OCI-LY1 (cell line): ENCODE measurements at regions not wholly inside any gene's neighbourhood (a gene's known extent, or its start where the extent isn't known, plus 50 kb on each side); places are given as distances from the start of the nearest gene placed in this dataset.

Source experiments
- H2AFZ ChIP-seq: fragments of 200-600 bp; sonication (generic), shearing (Covaris generic); 2 replicates; pipeline ENCODE4 v1.6.0; 2014; ENCODE audit warnings: antibody characterized with exemption, mild to moderate bottlenecking, low read length
- H3F3A ChIP-seq: fragments of 200-600 bp; sonication (generic), shearing (Covaris generic); 2 replicates; pipeline ENCODE4 v1.6.0; 2014; ENCODE audit warnings: mild to moderate bottlenecking, antibody characterized with exemption, low read length, moderate library complexity; ENCODE audit not compliant: insufficient read depth
- H3K27ac ChIP-seq: fragments of 200-600 bp; sonication (generic); 2 replicates; pipeline ENCODE4 v1.5.1; 2014; ENCODE audit warnings: low read length, mixed run types, mild to moderate bottlenecking, low read depth; ENCODE audit not compliant: poor library complexity, severe bottlenecking
- H3K27me3 ChIP-seq: fragments of 200-600 bp; sonication (generic); 2 replicates; pipeline ENCODE4 v1.6.0; 2014; ENCODE audit warnings: antibody characterized with exemption, mild to moderate bottlenecking, low read length, moderate library complexity; ENCODE audit not compliant: insufficient read depth
- H3K36me3 ChIP-seq: fragments of 200-600 bp; sonication (generic); 2 replicates; pipeline ENCODE4 v1.6.1; 2014; ENCODE audit warnings: mild to moderate bottlenecking, antibody characterized with exemption, low read length, moderate library complexity, mixed read lengths; ENCODE audit not compliant: insufficient read depth
- H3K4me1 ChIP-seq: fragments of 200-600 bp; sonication (generic); 2 replicates; pipeline ENCODE4 v1.5.1; 2014; ENCODE audit warnings: mild to moderate bottlenecking, low read length, moderate library complexity; ENCODE audit not compliant: insufficient read depth, severe bottlenecking
- H3K4me2 ChIP-seq: fragments of 200-600 bp; sonication (generic), shearing (Covaris generic); 2 replicates; pipeline ENCODE4 v1.6.1; 2014; ENCODE audit warnings: low read length
- H3K4me3 ChIP-seq: fragments of 200-600 bp; sonication (generic); 2 replicates; pipeline ENCODE4 v1.5.1; 2014; ENCODE audit warnings: low read length, low read depth, mild to moderate bottlenecking, mixed read lengths; ENCODE audit not compliant: poor library complexity, severe bottlenecking
- H3K79me2 ChIP-seq: fragments of 200-600 bp; shearing (Covaris generic); 2 replicates; pipeline ENCODE4 v1.6.1; 2016; ENCODE audit warnings: mixed run types, low read length, mixed read lengths; ENCODE audit not compliant: insufficient read depth
- H3K9ac ChIP-seq: fragments of 200-600 bp; sonication (generic), shearing (Covaris generic); 2 replicates; pipeline ENCODE4 v1.6.1; 2014; ENCODE audit warnings: mild to moderate bottlenecking, low read length, mixed read lengths
- H3K9me2 ChIP-seq: fragments of 200-600 bp; sonication (generic), shearing (Covaris generic); 2 replicates; pipeline ENCODE4 v1.6.1; 2014; ENCODE audit warnings: low read depth, mild to moderate bottlenecking, low read length, mixed read lengths
- H3K9me3 ChIP-seq: fragments of 200-600 bp; shearing (Covaris generic); 2 replicates; pipeline ENCODE4 v1.6.1; 2014; ENCODE audit warnings: low read length, mixed read lengths
- H4K20me1 ChIP-seq: fragments of 200-600 bp; sonication (generic), shearing (Covaris generic); 2 replicates; pipeline ENCODE4 v1.6.0; 2016; ENCODE audit warnings: mild to moderate bottlenecking, low read length; ENCODE audit not compliant: insufficient read depth
- EZH2 ChIP-seq: fragments of 200-600 bp; sonication (generic), shearing (Covaris generic); IDR thresholded peaks from 2 replicates; pipeline ENCODE4 v1.8.0; 2017; ENCODE audit warnings: borderline replicate concordance, mixed run types, mild to moderate bottlenecking, antibody characterized with exemption, low read length, moderate library complexity, mixed read lengths
- TF ChIP-seq, protein P1 (sequence below): fragments of 200-600 bp; sonication (generic), shearing (Covaris generic); IDR thresholded peaks from 2 replicates; pipeline ENCODE4 v1.5.1; 2017; ENCODE audit warnings: mild to moderate bottlenecking, antibody characterized with exemption, low read length, moderate library complexity, mixed read lengths

DNA sequence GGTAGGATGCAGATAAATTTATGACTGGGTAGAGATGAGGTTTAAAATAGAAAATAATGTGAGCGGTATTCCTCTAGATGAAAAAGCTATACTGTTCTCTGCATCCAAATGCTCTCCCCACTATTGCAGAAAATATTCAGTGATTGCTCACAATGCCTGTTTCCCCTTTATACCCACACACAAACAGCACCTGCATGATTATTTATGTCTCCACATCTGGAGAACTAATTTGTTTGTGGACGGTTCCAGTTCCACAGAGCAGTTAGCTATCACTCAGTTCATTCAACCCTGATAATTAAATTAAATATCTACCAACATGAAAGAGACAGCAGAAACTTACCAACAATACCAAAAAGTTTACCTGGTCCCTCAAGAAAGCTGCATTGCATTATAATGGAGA lies 800.0 kb downstream of the CDH11 start:
- H3K9ac ChIP-seq = peak overlapping the region; percentile 80
- TF ChIP-seq, protein P1, sequence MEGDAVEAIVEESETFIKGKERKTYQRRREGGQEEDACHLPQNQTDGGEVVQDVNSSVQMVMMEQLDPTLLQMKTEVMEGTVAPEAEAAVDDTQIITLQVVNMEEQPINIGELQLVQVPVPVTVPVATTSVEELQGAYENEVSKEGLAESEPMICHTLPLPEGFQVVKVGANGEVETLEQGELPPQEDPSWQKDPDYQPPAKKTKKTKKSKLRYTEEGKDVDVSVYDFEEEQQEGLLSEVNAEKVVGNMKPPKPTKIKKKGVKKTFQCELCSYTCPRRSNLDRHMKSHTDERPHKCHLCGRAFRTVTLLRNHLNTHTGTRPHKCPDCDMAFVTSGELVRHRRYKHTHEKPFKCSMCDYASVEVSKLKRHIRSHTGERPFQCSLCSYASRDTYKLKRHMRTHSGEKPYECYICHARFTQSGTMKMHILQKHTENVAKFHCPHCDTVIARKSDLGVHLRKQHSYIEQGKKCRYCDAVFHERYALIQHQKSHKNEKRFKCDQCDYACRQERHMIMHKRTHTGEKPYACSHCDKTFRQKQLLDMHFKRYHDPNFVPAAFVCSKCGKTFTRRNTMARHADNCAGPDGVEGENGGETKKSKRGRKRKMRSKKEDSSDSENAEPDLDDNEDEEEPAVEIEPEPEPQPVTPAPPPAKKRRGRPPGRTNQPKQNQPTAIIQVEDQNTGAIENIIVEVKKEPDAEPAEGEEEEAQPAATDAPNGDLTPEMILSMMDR = no peak
- TF ChIP-seq EZH2 = no peak
- peak overlapping the region; percentile 62 for H3K4me2 ChIP-seq
- no peaks in the 10 kb centered on the region for H3K36me3 ChIP-seq
- no peaks in the 10 kb centered on the region for H4K20me1 ChIP-seq
- H3K27ac ChIP-seq = peak overlapping the region; percentile 99
- H3K4me3 ChIP-seq = peak overlapping the region; percentile 4
- peaks cover 11% of the 10 kb centered on the region for H3F3A ChIP-seq
- no peaks in the 10 kb centered on the region for H3K27me3 ChIP-seq
- H3K9me3 ChIP-seq = no peaks in the 10 kb centered on the region
- no peaks in the 10 kb centered on the region for H3K79me2 ChIP-seq
- H3K4me1 ChIP-seq = peaks cover 76% of the 10 kb centered on the region
- H3K9me2 ChIP-seq = no peaks in the 10 kb centered on the region
- no peak overlapping the region for H2AFZ ChIP-seq

DNA sequence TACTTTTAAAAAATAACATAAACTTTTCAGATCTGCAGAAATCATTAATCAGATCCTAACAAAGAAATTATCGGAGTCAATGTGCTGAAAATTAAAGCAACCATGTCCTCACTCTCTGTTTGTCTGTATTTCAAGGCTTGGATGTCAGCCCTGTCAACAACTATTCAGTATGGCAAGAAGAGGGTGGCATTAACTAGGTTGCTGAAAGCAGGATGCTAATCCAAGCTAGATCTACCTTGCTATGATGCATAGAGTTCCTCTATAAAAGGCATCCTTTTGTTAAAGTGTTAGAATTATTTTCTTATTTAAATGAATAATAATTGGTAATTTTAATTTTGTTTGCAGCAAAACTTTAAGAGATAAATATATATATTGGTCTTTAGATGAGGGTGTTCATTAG lies 800.8 kb downstream of the CDH11 start:
- H3K4me3 ChIP-seq = no peak overlapping the region
- H3K9me3 ChIP-seq = no peaks in the 10 kb centered on the region
- H3K79me2 ChIP-seq = no peaks in the 10 kb centered on the region
- no peak overlapping the region for H2AFZ ChIP-seq
- H3K4me1 ChIP-seq = peaks cover 79% of the 10 kb centered on the region
- no peaks in the 10 kb centered on the region for H4K20me1 ChIP-seq
- no peak for TF ChIP-seq EZH2
- TF ChIP-seq, protein P1 = no peak
- H3K9me2 ChIP-seq = no peaks in the 10 kb centered on the region
- no peaks in the 10 kb centered on the region for H3K27me3 ChIP-seq
- peak overlapping the region; percentile 99 for H3K27ac ChIP-seq
- peak overlapping the region; percentile 70 for H3K9ac ChIP-seq
- H3K36me3 ChIP-seq = no peaks in the 10 kb centered on the region
- H3F3A ChIP-seq = peaks cover 11% of the 10 kb centered on the region
- H3K4me2 ChIP-seq = peak overlapping the region; percentile 62

DNA sequence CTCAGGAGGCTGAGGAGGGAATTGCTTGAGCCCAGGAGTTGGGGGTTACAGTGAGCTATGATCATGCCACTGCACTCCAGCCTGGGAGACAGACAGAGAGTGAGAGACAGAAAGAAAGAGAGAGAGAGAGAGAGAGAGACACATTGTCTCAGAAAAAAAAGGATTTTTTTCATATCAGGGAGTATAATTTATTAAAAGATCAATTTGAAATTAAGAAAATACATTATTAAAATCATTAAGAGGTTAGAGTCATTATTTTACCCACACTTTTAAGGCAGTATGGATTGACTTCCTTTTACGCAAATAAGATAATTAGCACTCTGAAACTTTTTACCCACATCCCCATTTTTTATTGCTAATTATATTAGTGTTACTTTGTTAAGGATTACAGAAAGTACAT lies 804.3 kb downstream of the CDH11 start:
- H3K27ac ChIP-seq = peak overlapping the region; percentile 66
- no peak overlapping the region for H3K4me2 ChIP-seq
- no peaks in the 10 kb centered on the region for H4K20me1 ChIP-seq
- peaks cover 92% of the 10 kb centered on the region for H3K4me1 ChIP-seq
- no peak overlapping the region for H3K9ac ChIP-seq
- no peaks in the 10 kb centered on the region for H3K36me3 ChIP-seq
- H2AFZ ChIP-seq = peak overlapping the region; percentile 9; the same call in 1 of the 2 replicates
- H3K4me3 ChIP-seq = no peak overlapping the region
- TF ChIP-seq, protein P1 = no peak
- TF ChIP-seq EZH2 = no peak
- H3K9me2 ChIP-seq = no peaks in the 10 kb centered on the region
- H3K79me2 ChIP-seq = no peaks in the 10 kb centered on the region
- no peaks in the 10 kb centered on the region for H3K9me3 ChIP-seq
- H3K27me3 ChIP-seq = no peaks in the 10 kb centered on the region
- H3F3A ChIP-seq = peaks cover 10% of the 10 kb centered on the region
